Activated T-cell treated with anti-CD3 and anti-CD28 coated beads, Interleukin-2, amount 50 U/mL, for 24 hours (primary cell): ENCODE measurements at regions not wholly inside any gene's neighbourhood (a gene's known extent, or its start where the extent isn't known, plus 50 kb on each side); places are given as distances from the start of the nearest gene placed in this dataset.
"Not testable (repeated sequence)": the region's sequence is repeated elsewhere in the genome, so short reads cannot be mapped to it uniquely, and the experiment has no call there.

Experiments
- DNase-seq: peaks from one replicate; pipeline ENCODE4 v3.0.0-alpha.2; 2020
- H3K27ac Mint-ChIP-seq: 2 replicates; pipeline ENCODE4 v1.8.0; 2020; ENCODE audit warnings: mild to moderate bottlenecking, mixed read lengths
- H3K27me3 Mint-ChIP-seq: 2 replicates; pipeline ENCODE4 v1.8.0; 2020; ENCODE audit warnings: mixed read lengths
- H3K36me3 Mint-ChIP-seq: 2 replicates; pipeline ENCODE4 v1.8.0; 2020; ENCODE audit warnings: low read depth, mixed read lengths
- H3K4me1 Mint-ChIP-seq: 2 replicates; pipeline ENCODE4 v1.8.0; 2020; ENCODE audit warnings: low read depth, mixed read lengths
- H3K4me3 Mint-ChIP-seq: 2 replicates; pipeline ENCODE4 v1.8.0; 2020; ENCODE audit warnings: mild to moderate bottlenecking, moderate library complexity, mixed read lengths
- H3K9me3 Mint-ChIP-seq: 2 replicates; pipeline ENCODE4 v1.8.0; 2020; ENCODE audit warnings: mixed read lengths

- Mint-ChIP-seq H3K27me3 (no peaks in the 10 kb centered on the region), H3K36me3 (no peaks in the 10 kb centered on the region), H3K9me3 (peaks cover 25% of the 10 kb centered on the region), H3K4me3 (no peak overlapping the region), H3K27ac (no peak overlapping the region), H3K4me1 (no peaks in the 10 kb centered on the region)
- DNase-seq: no peak
Measured at GRCh38 chr16:72457243-72457940, 285.4 kb upstream of the PMFBP1 start.

- DNase-seq: no peak
- no peak overlapping the region for H3K4me3 Mint-ChIP-seq
- no peaks in the 10 kb centered on the region for H3K4me1 Mint-ChIP-seq
- H3K27me3 Mint-ChIP-seq: no peaks in the 10 kb centered on the region
- no peak overlapping the region for H3K27ac Mint-ChIP-seq
- H3K36me3 Mint-ChIP-seq: no peaks in the 10 kb centered on the region
- H3K9me3 Mint-ChIP-seq: peaks cover 33% of the 10 kb centered on the region
Measured at GRCh38 chr16:72455743-72456659, 284.0 kb upstream of the PMFBP1 start.

- H3K4me1 Mint-ChIP-seq, H3K27me3 Mint-ChIP-seq, DNase-seq, H3K36me3 Mint-ChIP-seq, H3K4me3 Mint-ChIP-seq, H3K27ac Mint-ChIP-seq: not testable (repeated sequence)
- peaks cover 38% of the 10 kb centered on the region for H3K9me3 Mint-ChIP-seq
Measured at GRCh38 chr16:72453856-72454255, 281.9 kb upstream of the PMFBP1 start.

GRCh38 chr16:72444696-72445095, 272.7 kb upstream of the PMFBP1 start:
- Mint-ChIP-seq H3K36me3 (no peaks in the 10 kb centered on the region), H3K27me3 (no peaks in the 10 kb centered on the region), H3K4me3 (no peak overlapping the region), H3K27ac (no peak overlapping the region), H3K4me1 (no peaks in the 10 kb centered on the region), H3K9me3 (peaks cover 19% of the 10 kb centered on the region)
- no peak for DNase-seq

GRCh38 chr16:72443809-72444208, 271.9 kb upstream of the PMFBP1 start:
- Mint-ChIP-seq H3K27me3 (no peaks in the 10 kb centered on the region), H3K4me3 (no peak overlapping the region), H3K9me3 (peaks cover 18% of the 10 kb centered on the region), H3K27ac (no peak overlapping the region), H3K36me3 (no peaks in the 10 kb centered on the region), H3K4me1 (no peaks in the 10 kb centered on the region)
- DNase-seq: no peak

GRCh38 chr16:72442385-72443158, 270.6 kb upstream of the PMFBP1 start:
- Mint-ChIP-seq H3K9me3 (peaks cover 13% of the 10 kb centered on the region), H3K27ac (no peak overlapping the region), H3K36me3 (no peaks in the 10 kb centered on the region), H3K4me3 (no peak overlapping the region), H3K4me1 (no peaks in the 10 kb centered on the region), H3K27me3 (no peaks in the 10 kb centered on the region)
- no peak for DNase-seq

- no peaks in the 10 kb centered on the region for H3K27me3 Mint-ChIP-seq
- no peak overlapping the region for H3K27ac Mint-ChIP-seq
- no peaks in the 10 kb centered on the region for H3K4me1 Mint-ChIP-seq
- no peak for DNase-seq
- no peaks in the 10 kb centered on the region for H3K36me3 Mint-ChIP-seq
- no peak overlapping the region for H3K4me3 Mint-ChIP-seq
- H3K9me3 Mint-ChIP-seq: peaks cover 31% of the 10 kb centered on the region
Measured at GRCh38 chr16:72437891-72438290, 265.9 kb upstream of the PMFBP1 start.

GRCh38 chr16:72434159-72434558, 262.2 kb upstream of the PMFBP1 start:
- peaks cover 26% of the 10 kb centered on the region for H3K9me3 Mint-ChIP-seq
- no peak for DNase-seq
- H3K27ac Mint-ChIP-seq: no peak overlapping the region
- H3K36me3 Mint-ChIP-seq: no peaks in the 10 kb centered on the region
- H3K4me3 Mint-ChIP-seq: no peak overlapping the region
- no peaks in the 10 kb centered on the region for H3K4me1 Mint-ChIP-seq
- no peaks in the 10 kb centered on the region for H3K27me3 Mint-ChIP-seq

GRCh38 chr16:72430121-72430520, 258.2 kb upstream of the PMFBP1 start:
- Mint-ChIP-seq H3K27ac (no peak overlapping the region), H3K4me3 (no peak overlapping the region), H3K27me3 (no peaks in the 10 kb centered on the region), H3K9me3 (peaks cover 18% of the 10 kb centered on the region), H3K4me1 (no peaks in the 10 kb centered on the region), H3K36me3 (peaks cover 6% of the 10 kb centered on the region)
- no peak for DNase-seq

- H3K27me3 Mint-ChIP-seq: no peaks in the 10 kb centered on the region
- no peak overlapping the region for H3K4me3 Mint-ChIP-seq
- H3K27ac Mint-ChIP-seq: no peak overlapping the region
- peaks cover 9% of the 10 kb centered on the region for H3K36me3 Mint-ChIP-seq
- no peaks in the 10 kb centered on the region for H3K4me1 Mint-ChIP-seq
- H3K9me3 Mint-ChIP-seq: peaks cover 16% of the 10 kb centered on the region
- DNase-seq: no peak
Measured at GRCh38 chr16:72429671-72430081, 257.7 kb upstream of the PMFBP1 start.

GRCh38 chr16:72428681-72429376, 256.9 kb upstream of the PMFBP1 start:
- no peak overlapping the region for H3K4me3 Mint-ChIP-seq
- H3K27me3 Mint-ChIP-seq: no peaks in the 10 kb centered on the region
- no peak for DNase-seq
- peaks cover 13% of the 10 kb centered on the region for H3K9me3 Mint-ChIP-seq
- H3K4me1 Mint-ChIP-seq: no peaks in the 10 kb centered on the region
- H3K36me3 Mint-ChIP-seq: peaks cover 11% of the 10 kb centered on the region
- no peak overlapping the region for H3K27ac Mint-ChIP-seq

- H3K4me3 Mint-ChIP-seq: no peak overlapping the region
- H3K27ac Mint-ChIP-seq: no peak overlapping the region
- no peaks in the 10 kb centered on the region for H3K27me3 Mint-ChIP-seq
- no peaks in the 10 kb centered on the region for H3K4me1 Mint-ChIP-seq
- no peak for DNase-seq
- peaks cover 15% of the 10 kb centered on the region for H3K36me3 Mint-ChIP-seq
- H3K9me3 Mint-ChIP-seq: peaks cover 14% of the 10 kb centered on the region
Measured at GRCh38 chr16:72427783-72428331, 255.9 kb upstream of the PMFBP1 start.

- Mint-ChIP-seq H3K36me3 (peaks cover 16% of the 10 kb centered on the region), H3K4me3 (no peak overlapping the region), H3K27me3 (no peaks in the 10 kb centered on the region), H3K27ac (no peak overlapping the region), H3K9me3 (peaks cover 16% of the 10 kb centered on the region), H3K4me1 (no peaks in the 10 kb centered on the region)
- no peak for DNase-seq
Measured at GRCh38 chr16:72427051-72427782, 255.3 kb upstream of the PMFBP1 start.
